ENCODE measurements at regions not wholly inside any gene's neighbourhood (a gene's known extent, or its start where the extent isn't known, plus 50 kb on each side); places are given as distances from the start of the nearest gene placed in this dataset.

GRCh38 chr3:117746066-117746465, 1036.5 kb downstream of the TUSC7 start:
- no peak for DNase-seq

GRCh38 chr3:117748131-117748530, 1038.6 kb downstream of the TUSC7 start:
- DNase-seq, result no peak

GRCh38 chr3:117750674-117751269, 1041.2 kb downstream of the TUSC7 start:
- no peak for DNase-seq

GRCh38 chr3:117751651-117752050, 1042.1 kb downstream of the TUSC7 start:
- no peak for DNase-seq

GRCh38 chr3:117752984-117753717, 1043.6 kb downstream of the TUSC7 start:
- DNase-seq, result no peak

GRCh38 chr3:117754058-117754457, 1044.5 kb downstream of the TUSC7 start:
- no peak for DNase-seq

- no peak for DNase-seq
These were observed 1045.3 kb downstream of the TUSC7 start for GRCh38 chr3:117754841-117755240.

GRCh38 chr3:117756563-117756962, 1047.0 kb downstream of the TUSC7 start:
- DNase-seq, result no peak

- no peak for DNase-seq
These were observed 1052.4 kb downstream of the TUSC7 start for GRCh38 chr3:117761703-117762620.

- no peak for DNase-seq
These were observed 1053.0 kb downstream of the TUSC7 start for GRCh38 chr3:117762621-117763037.

GRCh38 chr3:117763561-117763960, 1054.0 kb downstream of the TUSC7 start:
- no peak for DNase-seq

- DNase-seq, result no peak
These were observed 1059.0 kb downstream of the TUSC7 start for GRCh38 chr3:117768581-117768980.

- no peak for DNase-seq
These were observed 1064.6 kb downstream of the TUSC7 start for GRCh38 chr3:117774130-117774529.

- no peak for DNase-seq
These were observed 1076.8 kb downstream of the TUSC7 start for GRCh38 chr3:117786349-117786748.

- no peak for DNase-seq
These were observed 1078.5 kb downstream of the TUSC7 start for GRCh38 chr3:117788061-117788460.

- no peak for DNase-seq
These were observed 1078.9 kb downstream of the TUSC7 start for GRCh38 chr3:117788506-117788905.

- no peak for DNase-seq
These were observed 1080.8 kb downstream of the TUSC7 start for GRCh38 chr3:117790235-117790987.

GRCh38 chr3:117793622-117794265, 1084.2 kb downstream of the TUSC7 start:
- DNase-seq, result no peak

- no peak for DNase-seq
These were observed 1088.6 kb downstream of the TUSC7 start for GRCh38 chr3:117798221-117798620.

- DNase-seq, result no peak
These were observed 1089.3 kb downstream of the TUSC7 start for GRCh38 chr3:117798687-117799386.

- DNase-seq, result no peak
These were observed 1089.8 kb downstream of the TUSC7 start for GRCh38 chr3:117799387-117799735.

GRCh38 chr3:117801912-117802239, 1092.3 kb downstream of the TUSC7 start:
- DNase-seq, result no peak

All from SW 1271 (cell line).